DMS 273 treated with DMSO at 0.1 percent for 48 hours (cell line): ENCODE measurements at regions not wholly inside any gene's neighbourhood (a gene's known extent, or its start where the extent isn't known, plus 50 kb on each side); places are given as distances from the start of the nearest gene placed in this dataset.
A peak's percentile ranks its signal among the peaks of the same experiment; 100 is the strongest.
"Not testable (repeated sequence)": the region's sequence is repeated elsewhere in the genome, so short reads cannot be mapped to it uniquely, and the experiment has no call there.

Experiments used
- DNase-seq: peaks from one replicate; lab custom pipeline; 2025; lab: John Stamatoyannopoulos, UW

DNA sequence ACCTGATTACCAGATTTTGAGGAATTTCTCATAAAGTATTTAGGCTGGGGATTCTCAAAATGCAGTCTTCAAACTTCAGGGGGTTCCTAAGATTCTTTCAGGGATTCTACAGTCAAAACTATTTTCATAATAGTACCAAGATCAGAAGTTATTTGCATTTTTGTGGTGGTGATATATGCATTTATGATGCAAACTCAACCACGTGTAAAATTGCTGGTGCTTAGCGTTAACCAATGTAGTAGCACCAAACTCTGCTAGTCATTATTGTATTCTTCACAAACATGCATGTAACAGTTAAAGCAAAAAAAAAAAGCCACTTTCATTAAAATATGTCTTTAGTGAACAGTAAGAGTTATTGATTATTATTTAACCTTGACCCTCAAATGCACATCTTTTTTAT is 274.9 kb upstream of the DNAJC19 start:
- no peak for DNase-seq

- DNase-seq, result no peak
Measured at GRCh38 chr3:181253796-181254195, 264.3 kb upstream of the DNAJC19 start.

- no peak for DNase-seq
Measured at GRCh38 chr3:181252631-181253030, 263.1 kb upstream of the DNAJC19 start.

DNA sequence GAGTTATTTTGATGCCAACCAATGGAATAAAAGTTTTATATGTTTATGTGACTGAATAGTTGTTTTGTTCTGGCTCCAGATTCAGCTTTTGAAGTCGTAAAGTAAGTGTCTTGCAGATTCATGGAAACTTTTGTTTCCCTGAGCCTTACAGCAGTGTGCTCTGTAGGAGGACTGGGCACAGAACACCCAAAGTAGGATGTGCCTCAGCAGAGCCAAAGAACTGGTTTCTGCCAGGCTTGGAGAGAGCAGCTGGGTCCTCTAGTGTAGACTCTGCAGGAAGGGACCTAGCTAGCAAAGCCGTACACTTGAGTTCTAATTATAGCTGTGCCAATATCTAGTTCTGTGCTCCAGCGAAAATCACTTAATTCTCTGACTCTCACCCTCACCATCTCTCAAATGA is 261.2 kb upstream of the DNAJC19 start:
- no peak for DNase-seq

DNA sequence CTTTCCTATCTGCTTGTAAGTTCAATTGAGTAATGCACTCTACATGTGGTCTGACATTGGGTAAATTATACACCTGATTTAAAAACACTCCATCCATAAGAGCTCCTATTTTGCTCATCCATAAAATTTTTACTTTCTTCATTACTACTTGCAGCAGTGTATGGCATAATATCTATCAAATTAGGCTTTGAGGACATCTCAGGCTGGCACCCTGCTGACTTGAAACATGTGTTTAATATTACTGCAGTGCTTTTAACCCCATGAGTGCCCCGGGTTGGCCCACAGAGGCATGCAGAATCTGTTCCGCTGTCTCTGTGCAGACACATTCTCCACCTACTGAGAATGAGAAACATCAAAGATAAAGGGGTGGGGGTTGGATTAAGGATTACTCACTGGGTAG is 249.9 kb upstream of the DNAJC19 start:
- DNase-seq, result no peak

DNA sequence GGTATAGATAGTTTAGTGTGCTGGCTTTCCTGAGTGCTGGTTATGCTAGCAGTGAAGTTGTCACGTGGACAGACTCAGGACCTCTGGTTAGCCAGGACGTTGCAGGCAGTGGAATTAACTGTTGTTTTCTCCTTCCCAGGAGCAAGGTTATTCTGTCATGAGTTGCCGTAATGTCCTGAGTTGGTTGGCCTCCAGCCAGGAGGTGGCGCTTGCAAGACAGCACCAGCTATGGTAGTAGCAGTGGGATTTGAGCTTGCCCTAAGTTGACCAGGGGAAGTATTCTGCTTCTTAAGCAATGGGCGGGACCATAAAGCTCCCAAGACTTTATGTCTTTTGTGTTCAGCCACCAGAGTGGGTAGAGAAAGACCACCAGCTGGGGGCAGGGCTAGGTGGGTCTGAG is 240.7 kb upstream of the DNAJC19 start:
- DNase-seq, result no peak

- DNase-seq, result no peak
Measured at GRCh38 chr3:181213347-181213746, 223.8 kb upstream of the DNAJC19 start.

DNA sequence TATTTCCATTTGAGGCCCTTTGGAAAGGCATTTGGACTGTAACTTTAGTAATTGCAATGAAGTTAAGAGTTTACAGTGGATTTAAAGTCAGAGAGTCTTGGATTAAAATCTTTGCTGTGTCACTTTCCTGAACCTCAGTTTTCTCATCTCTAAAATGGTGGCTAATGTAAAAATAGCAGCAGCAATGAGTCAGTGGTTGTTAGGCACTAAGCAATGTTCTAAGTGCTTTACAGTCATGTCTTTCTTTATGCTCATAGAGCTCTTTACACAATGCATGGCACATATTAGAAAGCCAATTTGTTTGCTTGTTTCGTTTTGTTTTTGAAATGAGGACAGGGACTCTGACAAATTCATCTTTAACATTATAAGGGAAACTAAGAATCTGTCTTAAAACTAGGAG is 222.7 kb upstream of the DNAJC19 start:
- no peak for DNase-seq

- DNase-seq, result no peak
Measured at GRCh38 chr3:181210275-181210674, 220.7 kb upstream of the DNAJC19 start.

GRCh38 chr3:181189556-181189955 is 200.0 kb upstream of the DNAJC19 start:
- DNase-seq, result no peak

GRCh38 chr3:181183764-181184163 is 194.2 kb upstream of the DNAJC19 start:
- no peak for DNase-seq

- not testable (repeated sequence) for DNase-seq
Measured at GRCh38 chr3:181183057-181183456, 193.5 kb upstream of the DNAJC19 start.

DNA sequence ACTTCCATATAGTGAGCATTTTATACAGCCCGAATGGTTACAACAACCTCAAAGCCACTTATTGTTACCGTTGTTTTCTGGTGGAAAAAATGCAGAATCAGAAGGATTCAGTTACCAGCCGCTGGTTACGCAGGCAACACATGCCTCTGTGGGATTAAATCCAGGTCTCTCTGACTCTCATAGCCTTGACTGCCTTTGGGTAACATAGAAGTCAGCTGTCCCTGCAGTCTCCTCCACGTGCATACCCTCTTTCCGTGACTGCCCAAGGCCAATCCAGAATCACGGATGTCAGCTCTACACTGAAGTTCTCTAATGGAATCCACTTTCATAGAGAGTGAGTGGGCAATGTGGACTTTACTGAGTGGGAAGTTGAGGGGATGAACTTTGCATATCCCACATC is 189.5 kb upstream of the DNAJC19 start:
- DNase-seq, result no peak

DNA sequence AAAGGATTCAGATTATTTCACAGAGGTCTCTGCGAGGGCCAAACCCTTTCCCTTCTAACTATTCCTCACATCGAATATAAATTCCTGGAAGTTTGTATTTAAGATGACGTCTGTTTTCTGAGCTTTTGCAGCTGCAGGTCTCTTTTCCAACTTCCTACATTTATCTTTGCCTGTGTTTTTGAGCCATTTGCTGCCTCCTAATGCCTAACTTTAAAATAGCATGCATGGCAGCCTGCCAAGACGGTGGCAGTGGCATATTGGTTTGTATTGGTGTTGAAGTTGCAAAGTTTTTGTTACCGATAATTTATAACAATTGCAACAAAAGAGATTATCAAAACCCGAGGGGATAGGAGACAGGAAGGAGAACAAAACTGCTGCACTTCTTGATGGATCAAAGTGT is 187.1 kb upstream of the DNAJC19 start:
- DNase-seq, result peak; percentile 9

GRCh38 chr3:181174676-181175233 is 185.2 kb upstream of the DNAJC19 start:
- DNase-seq, result no peak

GRCh38 chr3:181174022-181174421 is 184.5 kb upstream of the DNAJC19 start:
- no peak for DNase-seq

- DNase-seq, result no peak
Measured at GRCh38 chr3:181173227-181173626, 183.7 kb upstream of the DNAJC19 start.

- no peak for DNase-seq
Measured at GRCh38 chr3:181134873-181135272, 145.3 kb upstream of the DNAJC19 start.

GRCh38 chr3:181133832-181134231 is 144.3 kb upstream of the DNAJC19 start:
- DNase-seq, result no peak

DNA sequence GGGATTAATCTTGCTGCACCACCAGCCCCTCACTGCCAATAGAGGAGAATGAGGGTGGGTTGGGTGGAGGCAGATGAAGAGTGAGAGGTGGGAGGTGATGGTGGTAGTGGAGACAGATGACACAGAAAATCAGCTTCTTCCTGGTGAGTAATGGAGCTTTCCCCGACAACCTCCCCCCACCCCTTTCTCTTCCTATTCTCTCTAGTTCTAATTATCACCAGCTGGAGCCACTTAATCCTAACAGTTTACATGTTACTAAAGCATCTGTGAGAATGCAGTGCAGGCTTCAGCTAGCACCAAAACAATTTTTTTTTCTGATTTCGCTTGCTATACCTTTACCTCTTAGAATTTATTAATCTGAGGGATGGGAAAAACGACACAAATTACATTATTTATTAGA is 116.1 kb upstream of the DNAJC19 start:
- no peak for DNase-seq

DNA sequence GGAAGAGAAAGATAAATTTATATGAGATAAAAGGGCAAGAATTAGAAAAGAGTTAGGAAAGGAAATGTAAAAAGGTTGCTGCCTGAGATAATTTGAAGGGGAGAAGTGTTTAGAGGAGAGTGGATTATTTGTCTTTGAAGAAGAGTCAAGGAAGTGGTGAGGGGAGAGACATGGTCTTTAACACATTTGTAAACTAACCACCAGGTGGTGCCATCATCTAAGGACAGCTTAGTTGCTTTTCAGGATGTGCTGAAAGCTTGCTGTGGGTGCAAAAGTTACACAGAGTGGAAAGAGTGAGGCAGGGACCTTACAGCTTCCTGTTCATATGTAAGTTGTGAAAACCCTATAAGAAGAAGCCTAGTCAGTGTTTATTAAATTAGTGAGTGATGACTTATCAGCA is 114.1 kb upstream of the DNAJC19 start:
- DNase-seq, result no peak

DNA sequence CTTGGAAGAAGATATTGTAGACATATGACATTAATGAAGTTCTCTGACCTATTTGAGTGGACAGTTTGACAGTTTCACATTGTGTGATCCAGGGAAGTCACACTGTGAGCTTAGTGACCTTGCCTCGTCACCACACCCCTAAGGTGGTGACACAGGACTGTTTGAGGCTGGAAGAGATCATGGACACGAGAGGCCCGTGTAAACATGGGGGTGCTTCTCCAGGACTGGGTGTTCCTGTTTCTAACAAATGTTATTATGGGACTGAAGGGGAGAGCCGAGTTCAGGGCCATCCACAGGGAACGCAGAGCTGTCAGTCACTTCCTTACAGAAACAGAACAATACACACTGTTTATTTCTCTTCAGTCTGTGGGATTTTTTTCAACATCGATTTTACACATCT is 96.5 kb upstream of the DNAJC19 start:
- no peak for DNase-seq

DNA sequence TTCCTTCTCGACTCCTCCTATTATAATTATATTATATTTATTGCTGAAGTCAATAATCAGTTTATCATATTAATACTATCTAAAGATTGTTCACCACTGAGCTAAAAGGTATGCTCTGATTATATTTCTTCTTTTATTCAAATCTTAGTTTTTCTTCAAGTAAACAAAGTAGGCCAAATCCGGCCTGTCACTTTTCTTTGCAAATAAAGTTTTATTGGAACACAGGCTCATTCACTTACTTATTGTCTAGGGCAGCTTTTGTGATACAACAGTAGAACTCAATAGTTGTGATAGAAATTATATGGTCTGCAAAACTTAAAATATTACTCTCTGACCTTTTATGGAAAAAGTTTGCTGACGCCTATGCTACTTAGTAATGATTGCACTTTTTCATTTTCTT is 92.4 kb upstream of the DNAJC19 start:
- no peak for DNase-seq

DNA sequence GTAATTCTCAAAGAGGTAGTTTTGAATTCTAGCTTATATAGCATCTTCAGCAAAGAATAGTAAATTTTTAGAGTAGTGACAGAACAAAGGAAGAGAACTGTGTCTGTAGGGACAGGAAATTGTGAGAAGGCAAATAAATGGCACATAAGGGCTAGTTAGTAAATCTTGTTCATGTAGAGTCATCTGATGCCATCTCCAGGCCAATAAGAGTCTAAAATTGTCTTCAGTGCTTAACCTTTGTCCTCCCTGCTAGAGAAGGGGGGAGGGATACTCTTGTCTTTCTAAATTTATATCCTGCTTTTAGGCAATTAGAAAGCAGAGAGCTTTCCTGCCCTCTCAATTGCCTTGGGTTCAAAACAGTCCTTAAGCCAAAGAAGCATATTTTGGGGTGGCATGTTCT is 87.0 kb upstream of the DNAJC19 start:
- DNase-seq, result no peak

DNA sequence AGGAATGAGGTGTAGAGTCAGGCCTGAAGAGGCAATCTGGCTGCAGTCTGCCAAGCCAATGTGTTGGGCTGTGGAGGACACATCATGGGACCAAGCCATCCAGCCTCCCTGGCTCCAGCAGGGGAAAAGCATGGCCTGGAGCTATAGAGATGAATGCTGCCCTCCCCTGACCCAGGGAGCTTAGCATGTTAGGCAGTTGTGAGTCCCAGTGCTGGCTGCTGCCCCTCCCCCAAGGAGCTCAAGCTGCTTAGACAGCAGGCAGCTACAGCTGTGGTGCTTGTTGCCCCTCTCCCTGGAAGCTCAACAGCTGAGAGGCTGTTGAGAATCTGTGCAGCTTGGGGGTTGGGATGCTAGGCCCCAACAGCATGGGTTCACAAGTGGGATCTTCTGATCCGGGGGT is 85.6 kb upstream of the DNAJC19 start:
- no peak for DNase-seq
